Hepatocyte (in vitro differentiated cells): ENCODE measurements at regions not wholly inside any gene's neighbourhood (a gene's known extent, or its start where the extent isn't known, plus 50 kb on each side); places are given as distances from the start of the nearest gene placed in this dataset.

Experiments used
- CTCF ChIP-seq: fragments of 200-600 bp; sonication (generic); IDR thresholded peaks from 2 replicates; pipeline ENCODE4 v1.5.1; 2016; ENCODE audit warnings: antibody characterized with exemption, mild to moderate bottlenecking; ENCODE audit not compliant: poor library complexity
- EZH2phosphoT487 ChIP-seq: fragments of 200-600 bp; sonication (generic); IDR thresholded peaks from one replicate; pipeline ENCODE4 v1.6.1; 2018; ENCODE audit warnings: antibody characterized with exemption, mild to moderate bottlenecking, low read depth, moderate library complexity; ENCODE audit not compliant: unreplicated experiment, severe bottlenecking

DNA sequence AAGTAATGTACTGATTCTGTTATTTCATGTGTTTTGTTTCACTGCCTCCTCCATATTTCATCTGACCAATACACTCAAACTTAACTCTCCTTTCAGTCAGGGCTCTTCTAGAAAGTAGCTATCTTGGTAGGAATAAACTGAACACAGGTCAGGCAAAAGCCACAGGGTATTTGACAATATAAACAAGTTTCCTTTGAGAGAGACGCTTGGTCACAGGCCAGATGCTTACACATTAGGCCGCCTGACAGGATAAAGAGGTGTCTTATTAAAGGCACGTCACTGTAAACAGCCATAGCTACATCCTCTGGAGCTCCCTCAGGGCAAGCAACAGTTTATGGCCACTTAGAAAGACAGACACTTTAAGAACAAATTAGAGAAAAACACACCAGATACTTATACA lies 607.5 kb downstream of the SLC6A15 start:
- TF ChIP-seq CTCF (no peak), EZH2phosphoT487 (no peak)
